ENCODE measurements at regions not wholly inside any gene's neighbourhood (a gene's known extent, or its start where the extent isn't known, plus 50 kb on each side); places are given as distances from the start of the nearest gene placed in this dataset.
"Not testable (repeated sequence)": the region's sequence is repeated elsewhere in the genome, so short reads cannot be mapped to it uniquely, and the experiment has no call there.

- peak in 15 of 58 donors; percentile 0 to 65 (median 5) for DNase-seq
These were observed 465.9 kb upstream of the ERCC4 start for GRCh38 chr16:13453938-13454553.

- no peak for DNase-seq
These were observed 456.3 kb upstream of the ERCC4 start for GRCh38 chr16:13463619-13464018.

- DNase-seq = no peak
These were observed 448.9 kb upstream of the ERCC4 start for GRCh38 chr16:13471036-13471435.

GRCh38 chr16:13478991-13479390, 441.0 kb upstream of the ERCC4 start:
- no peak for DNase-seq

- no peak for DNase-seq
These were observed 440.4 kb upstream of the ERCC4 start for GRCh38 chr16:13479549-13479948.

GRCh38 chr16:13480801-13481200, 439.2 kb upstream of the ERCC4 start:
- DNase-seq = no peak

GRCh38 chr16:13483121-13483520, 436.8 kb upstream of the ERCC4 start:
- no peak for DNase-seq

GRCh38 chr16:13489416-13489815, 430.5 kb upstream of the ERCC4 start:
- not testable (repeated sequence) for DNase-seq

GRCh38 chr16:13492046-13492445, 427.9 kb upstream of the ERCC4 start:
- peak in 1 of 58 donors; percentile 0 for DNase-seq

- DNase-seq = no peak
These were observed 415.9 kb upstream of the ERCC4 start for GRCh38 chr16:13503960-13504635.

GRCh38 chr16:13507530-13507929, 412.4 kb upstream of the ERCC4 start:
- no peak for DNase-seq

GRCh38 chr16:13510425-13511151, 409.4 kb upstream of the ERCC4 start:
- DNase-seq = no peak

- DNase-seq = no peak
These were observed 402.1 kb upstream of the ERCC4 start for GRCh38 chr16:13517841-13518240.

- no peak for DNase-seq
These were observed 400.1 kb upstream of the ERCC4 start for GRCh38 chr16:13519871-13520270.

- DNase-seq = no peak
These were observed 398.6 kb upstream of the ERCC4 start for GRCh38 chr16:13521356-13521755.

- DNase-seq = no peak
These were observed 392.6 kb upstream of the ERCC4 start for GRCh38 chr16:13527332-13527731.

GRCh38 chr16:13528691-13529090, 391.3 kb upstream of the ERCC4 start:
- no peak for DNase-seq

GRCh38 chr16:13529193-13529982, 390.6 kb upstream of the ERCC4 start:
- DNase-seq = no peak

- DNase-seq = no peak
These were observed 379.2 kb upstream of the ERCC4 start for GRCh38 chr16:13540771-13541170.

GRCh38 chr16:13542284-13542683, 377.7 kb upstream of the ERCC4 start:
- no peak for DNase-seq

GRCh38 chr16:13543850-13544249, 376.1 kb upstream of the ERCC4 start:
- no peak for DNase-seq

- no peak for DNase-seq
These were observed 374.7 kb upstream of the ERCC4 start for GRCh38 chr16:13545271-13545670.

Measured in anterior cingulate cortex (tissue), 58 donors.